HG02885 (cell line): ENCODE measurements at regions not wholly inside any gene's neighbourhood (a gene's known extent, or its start where the extent isn't known, plus 50 kb on each side); places are given as distances from the start of the nearest gene placed in this dataset.
"Not testable (repeated sequence)": the region's sequence is repeated elsewhere in the genome, so short reads cannot be mapped to it uniquely, and the experiment has no call there.

Experiments
- ATAC-seq: cut with Tn5 transposase; IDR thresholded peaks from one replicate; pipeline ENCODE4 v1.9.1; 2021; ENCODE audit warnings: mild to moderate bottlenecking; ENCODE audit not compliant: unreplicated experiment, poor library complexity

- not testable (repeated sequence) for ATAC-seq
Measured at GRCh38 chr12:84099591-84099990, 813.0 kb downstream of the SLC6A15 start.

DNA sequence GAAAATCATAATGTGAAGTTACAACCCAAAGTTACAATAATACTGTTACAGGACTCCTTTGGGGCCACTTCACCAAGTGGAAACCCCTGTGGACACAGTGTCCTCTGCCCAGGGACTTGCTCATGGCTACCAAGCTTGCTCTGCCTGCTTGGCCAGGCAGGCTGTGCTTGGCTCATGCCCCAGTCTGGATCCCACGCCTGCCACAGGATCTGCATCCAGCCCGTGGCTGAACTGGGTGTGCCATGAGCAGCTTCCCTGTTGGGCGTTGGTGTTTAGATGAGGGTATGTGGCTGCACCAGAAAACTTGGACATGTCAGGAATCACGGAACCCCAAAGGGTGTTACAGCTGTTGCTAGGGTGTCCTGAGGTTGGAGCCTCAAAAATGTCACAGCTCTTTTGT lies 820.9 kb downstream of the SLC6A15 start:
- no peak for ATAC-seq

DNA sequence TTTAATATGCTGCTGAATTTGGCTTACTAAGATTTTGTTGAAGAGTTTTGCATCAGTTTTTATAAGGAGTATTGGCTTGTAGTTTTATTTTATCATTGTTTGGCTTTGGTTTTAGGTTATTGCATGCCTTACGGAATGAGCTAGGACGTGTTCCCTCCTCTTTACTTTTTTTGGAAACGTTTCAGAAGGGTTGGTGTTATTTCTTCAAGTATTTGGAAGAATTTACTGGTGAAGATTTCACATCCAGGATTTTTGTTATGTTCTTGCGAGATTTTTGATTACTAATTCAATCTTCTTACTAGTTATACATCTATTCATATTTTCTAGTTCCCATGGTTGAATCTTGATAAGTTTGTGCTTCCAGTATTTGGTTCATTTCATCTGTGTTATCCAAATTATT lies 823.2 kb downstream of the SLC6A15 start:
- no peak for ATAC-seq

GRCh38 chr12:84085046-84085445 lies 827.6 kb downstream of the SLC6A15 start:
- ATAC-seq = no peak

- ATAC-seq = no peak
Measured at GRCh38 chr12:84079626-84080025, 833.0 kb downstream of the SLC6A15 start.

GRCh38 chr12:84077679-84078078 lies 834.9 kb downstream of the SLC6A15 start:
- no peak for ATAC-seq

DNA sequence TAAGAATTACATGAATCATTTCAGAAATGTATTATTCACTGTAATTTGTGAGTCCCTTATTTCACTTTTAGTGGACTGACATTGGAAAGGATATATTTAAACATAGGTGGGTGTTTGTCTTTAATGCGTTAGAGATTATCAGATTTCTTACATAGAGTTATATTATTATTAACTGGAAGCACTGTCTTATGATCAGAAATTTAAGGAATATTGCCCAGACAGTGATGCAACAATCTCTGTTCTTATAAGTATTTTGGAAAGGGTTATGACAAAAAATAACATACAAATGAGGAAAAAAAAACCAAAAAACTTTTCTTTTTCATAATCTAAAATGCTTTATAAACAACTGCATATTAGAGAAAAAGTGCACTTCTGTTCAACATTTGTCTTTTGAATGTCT lies 836.6 kb downstream of the SLC6A15 start:
- ATAC-seq = no peak

DNA sequence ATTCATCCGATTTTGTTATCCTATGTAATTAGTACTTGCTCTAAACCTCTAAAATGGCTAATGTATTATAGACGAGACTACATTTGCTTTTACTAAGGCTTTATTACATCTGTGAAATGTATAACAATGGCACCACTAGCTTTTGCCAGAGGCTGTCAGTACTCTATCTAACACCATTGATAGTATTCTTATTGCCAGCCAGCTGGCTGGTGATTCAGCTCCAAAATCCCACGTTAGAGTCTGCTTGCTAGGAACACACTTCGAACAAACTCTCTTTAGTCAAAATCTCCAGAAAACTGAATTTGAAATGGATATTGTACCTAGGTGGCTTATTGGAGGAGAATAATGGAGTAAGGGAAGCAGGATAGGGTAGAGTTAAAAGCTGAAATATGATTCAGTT lies 839.2 kb downstream of the SLC6A15 start:
- ATAC-seq = no peak

GRCh38 chr12:84072961-84073360 lies 839.6 kb downstream of the SLC6A15 start:
- no peak for ATAC-seq

GRCh38 chr12:84070292-84070691 lies 842.3 kb downstream of the SLC6A15 start:
- no peak for ATAC-seq

GRCh38 chr12:84069699-84070098 lies 842.9 kb downstream of the SLC6A15 start:
- no peak for ATAC-seq

DNA sequence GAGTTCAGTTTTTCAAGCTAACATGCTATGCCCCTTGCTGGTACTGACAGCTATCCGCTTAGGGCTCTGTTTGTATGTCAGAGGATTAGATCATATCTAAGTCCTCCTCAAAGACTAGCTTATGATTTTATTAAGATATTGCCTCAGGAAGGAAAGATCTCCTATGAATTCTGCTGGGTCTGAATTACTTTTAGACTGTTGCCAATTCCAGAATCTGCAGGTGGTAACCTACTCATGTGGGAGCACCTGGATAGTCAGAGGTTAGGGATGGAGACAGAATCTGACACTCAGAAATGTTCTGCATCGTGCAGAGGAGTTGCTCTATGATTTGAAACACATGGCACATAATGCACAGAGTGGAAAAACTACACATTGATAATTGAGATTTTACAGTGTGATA lies 843.4 kb downstream of the SLC6A15 start:
- ATAC-seq = no peak

- ATAC-seq = no peak
Measured at GRCh38 chr12:84058136-84058535, 854.5 kb downstream of the SLC6A15 start.

- ATAC-seq = no peak
Measured at GRCh38 chr12:84054811-84055210, 857.8 kb downstream of the SLC6A15 start.

- no peak for ATAC-seq
Measured at GRCh38 chr12:84047881-84048280, 864.7 kb downstream of the SLC6A15 start.

DNA sequence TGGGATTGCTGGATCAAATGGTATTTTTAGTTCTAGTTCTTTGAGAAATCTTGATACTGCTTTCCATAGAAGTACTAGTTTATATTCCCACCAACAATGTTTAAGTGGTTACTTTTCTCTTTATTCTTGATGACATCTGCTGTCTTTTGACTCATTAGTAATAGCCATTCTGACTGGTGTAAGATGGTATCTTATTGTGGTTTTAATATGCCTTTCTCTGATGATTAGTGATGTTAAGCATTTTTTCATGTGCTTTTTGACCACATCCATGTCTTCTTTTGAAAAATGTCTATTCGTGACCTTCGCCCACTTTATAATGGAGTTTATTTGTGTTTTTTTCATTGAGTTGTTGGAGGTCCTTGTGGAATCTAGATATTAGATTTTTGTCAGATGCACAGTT lies 865.7 kb downstream of the SLC6A15 start:
- no peak for ATAC-seq

DNA sequence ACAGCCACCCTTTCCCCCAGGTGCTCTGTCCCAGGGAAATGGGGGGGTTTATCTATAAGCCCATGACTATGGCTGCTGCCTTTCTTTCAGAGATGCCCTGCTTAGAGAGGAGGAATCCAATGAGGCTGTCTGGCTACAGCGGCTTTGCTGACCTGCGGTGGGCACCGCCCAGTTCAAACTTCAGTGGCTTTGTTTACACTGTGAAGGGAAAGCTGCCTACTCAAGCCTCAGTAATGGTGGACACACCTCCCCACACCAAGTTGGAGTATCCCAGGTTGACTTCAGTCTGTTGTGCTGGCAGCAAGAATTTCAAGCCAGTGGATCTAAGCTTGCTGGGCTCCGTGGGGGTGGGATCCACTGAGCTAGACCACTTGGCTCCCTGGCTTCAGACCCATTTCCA lies 869.2 kb downstream of the SLC6A15 start:
- ATAC-seq = no peak

DNA sequence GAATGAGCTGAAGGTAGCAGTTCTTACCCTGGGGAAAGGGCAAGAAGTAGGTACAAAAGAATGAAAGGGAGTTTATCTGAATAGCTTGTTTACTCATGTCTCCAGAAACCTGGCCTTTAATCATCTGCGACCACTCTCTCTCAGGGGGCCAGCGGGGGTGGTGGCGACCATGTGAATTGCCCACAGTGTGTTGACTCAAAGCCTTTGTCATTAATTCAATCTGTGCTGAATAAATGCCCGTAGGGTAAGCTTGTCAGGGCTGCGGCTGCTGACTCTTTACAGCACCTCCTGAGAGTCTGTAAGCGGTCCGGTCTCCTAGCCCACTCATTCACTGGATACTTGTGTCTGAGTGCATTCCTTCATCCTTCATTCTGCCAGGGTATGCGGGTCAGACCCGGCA lies 874.4 kb downstream of the SLC6A15 start:
- no peak for ATAC-seq

DNA sequence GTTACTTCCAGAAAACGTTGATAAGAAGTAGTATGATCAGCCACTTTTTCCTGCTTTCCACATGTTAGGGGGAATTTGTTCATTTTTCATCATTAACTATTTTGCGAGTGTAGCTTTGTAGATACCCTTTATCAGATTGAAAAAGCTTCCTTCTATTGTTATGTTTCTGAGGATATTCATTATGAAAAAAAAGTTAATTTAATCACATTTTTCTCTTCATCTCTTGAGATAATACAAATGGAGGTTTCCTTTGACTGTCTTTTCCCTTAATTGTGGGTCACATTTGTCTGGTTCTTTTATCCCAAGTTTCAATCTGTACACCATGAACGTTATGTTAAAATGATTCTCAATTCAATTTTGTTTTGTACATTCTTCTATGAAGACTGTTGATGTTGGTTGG lies 875.7 kb downstream of the SLC6A15 start:
- ATAC-seq = no peak

DNA sequence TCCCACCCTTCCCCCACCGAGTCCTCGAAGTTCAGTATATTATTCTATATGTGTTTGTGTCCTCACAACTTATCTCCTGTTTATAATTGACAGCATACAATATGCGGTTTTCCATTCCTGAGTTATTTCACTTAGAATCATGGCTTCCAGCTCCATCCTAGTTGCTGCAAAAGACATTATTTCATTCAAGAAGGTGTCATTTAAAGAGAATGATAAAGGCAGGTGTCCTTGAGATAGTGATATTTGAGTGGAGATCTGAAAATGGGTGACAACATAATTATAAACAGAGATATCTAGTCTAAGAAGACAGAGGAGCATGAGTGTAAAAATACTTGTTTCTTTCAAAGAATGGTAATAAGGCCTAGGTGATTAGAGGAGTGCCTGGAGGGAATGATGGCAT lies 876.8 kb downstream of the SLC6A15 start:
- no peak for ATAC-seq

DNA sequence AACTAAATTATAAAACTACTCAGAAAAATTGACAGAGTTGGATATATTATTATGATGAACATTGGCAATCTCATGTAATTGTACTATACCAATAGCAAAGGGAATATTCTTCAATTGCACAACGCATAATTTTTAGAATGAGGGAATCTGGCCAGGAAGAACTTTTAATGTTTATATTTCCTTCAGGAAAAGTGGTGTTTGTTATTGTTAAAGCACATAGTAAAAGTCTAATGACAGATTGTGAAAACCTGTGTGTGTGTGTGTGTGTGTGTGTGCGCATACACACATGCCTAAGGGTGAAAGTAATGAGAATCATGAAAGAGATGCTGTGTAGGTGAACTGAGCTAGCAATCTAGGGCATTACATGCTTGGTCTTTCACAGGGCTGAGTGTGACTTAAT lies 877.7 kb downstream of the SLC6A15 start:
- no peak for ATAC-seq

- ATAC-seq = no peak
Measured at GRCh38 chr12:84033162-84033561, 879.4 kb downstream of the SLC6A15 start.

DNA sequence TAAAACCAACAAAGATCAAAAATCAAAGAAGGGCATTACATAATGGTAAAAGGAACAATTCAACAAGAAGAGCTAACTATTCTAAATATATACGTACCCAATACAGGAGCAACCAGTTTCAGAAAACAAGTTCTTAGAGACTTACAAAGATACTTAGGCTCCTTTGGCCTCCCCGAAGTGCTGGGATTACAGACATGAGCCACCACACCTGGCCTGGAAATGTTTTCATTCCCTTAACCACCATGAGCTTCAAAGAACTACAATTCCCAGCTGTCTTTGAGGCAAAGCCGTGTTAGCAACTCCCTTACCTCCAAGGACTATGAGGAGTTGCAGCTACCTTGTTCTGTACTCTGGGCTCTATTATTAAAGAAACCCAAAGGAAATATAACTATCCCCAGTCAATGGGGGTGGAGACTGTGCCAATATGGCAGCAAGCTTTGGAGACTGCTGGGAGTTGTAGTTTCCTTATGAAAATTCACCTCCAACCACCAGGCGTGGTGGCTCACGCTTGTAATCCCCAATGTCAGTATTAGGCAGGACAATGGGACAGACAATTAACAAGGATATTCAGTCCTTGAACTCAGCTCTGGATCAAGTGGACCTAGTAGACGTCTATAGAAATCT lies 893.9 kb downstream of the SLC6A15 start:
- ATAC-seq = not testable (repeated sequence)
